Duodenal mucosa (tissue), 2 donors: ENCODE measurements at regions not wholly inside any gene's neighbourhood (a gene's known extent, or its start where the extent isn't known, plus 50 kb on each side); places are given as distances from the start of the nearest gene placed in this dataset.

ENCODE experiments used
- H3K27ac ChIP-seq: one replicate; pipeline ENCODE4 v1.7.0; 2013; ENCODE audit warnings: low read depth, low read length
- H3K27me3 ChIP-seq, 2 donors: one replicate each; pipeline ENCODE4 v1.7.0; 2013; ENCODE audit warnings: low read length in 2 of 2, control low read depth in 1 of 2; ENCODE audit not compliant: insufficient read depth in 2 of 2, control insufficient read depth in 1 of 2
- H3K36me3 ChIP-seq, 2 donors: one replicate each; pipeline ENCODE4 v1.7.0; 2013; ENCODE audit warnings: low read length in 2 of 2, control low read depth in 1 of 2; ENCODE audit not compliant: insufficient read depth in 2 of 2, control insufficient read depth in 1 of 2
- H3K4me1 ChIP-seq, 2 donors: one replicate each; pipeline ENCODE4 v1.7.0; 2013; ENCODE audit warnings: low read length in 2 of 2, control low read depth in 1 of 2; ENCODE audit not compliant: insufficient read depth in 2 of 2, control insufficient read depth in 1 of 2
- H3K4me3 ChIP-seq, 2 donors: one replicate each; pipeline ENCODE4 v1.7.0; 2013; ENCODE audit warnings: low read length in 2 of 2, low read depth in 1 of 2
- H3K9ac ChIP-seq, 2 donors: one replicate each; pipeline ENCODE4 v1.7.0; 2013; ENCODE audit warnings: low read length in 2 of 2, low read depth in 1 of 2
- H3K9me3 ChIP-seq, 2 donors: one replicate each; pipeline ENCODE4 v1.7.0; 2013; ENCODE audit warnings: low read length in 2 of 2, control low read depth in 1 of 2; ENCODE audit not compliant: control insufficient read depth in 1 of 2

- H3K36me3 ChIP-seq: no peaks in the 10 kb centered on the region
- H3K4me1 ChIP-seq: no peaks in the 10 kb centered on the region
- no peaks in the 10 kb centered on the region for H3K9me3 ChIP-seq
- H3K27ac ChIP-seq: no peak overlapping the region
- H3K4me3 ChIP-seq: no peak overlapping the region
- peaks cover 0 to 3% of the 10 kb centered on the region in 2 donors for H3K27me3 ChIP-seq
- no peak overlapping the region for H3K9ac ChIP-seq
Observed at GRCh38 chr11:119779195-119780071, 50.4 kb upstream of the NECTIN1 start.
